Muscle layer of duodenum (tissue), 2 donors: ENCODE measurements at regions not wholly inside any gene's neighbourhood (a gene's known extent, or its start where the extent isn't known, plus 50 kb on each side); places are given as distances from the start of the nearest gene placed in this dataset.

ENCODE experiments used
- H3K27ac ChIP-seq: one replicate; pipeline ENCODE4 v1.7.0; 2013; ENCODE audit warnings: mild to moderate bottlenecking, low read length
- H3K27me3 ChIP-seq: one replicate; pipeline ENCODE4 v1.7.0; 2013; ENCODE audit warnings: low read depth, mild to moderate bottlenecking, control low read depth, low read length
- H3K36me3 ChIP-seq, 2 donors: one replicate each; pipeline ENCODE4 v1.7.0; 2013; ENCODE audit warnings: low read length in 2 of 2, control low read depth in 1 of 2, mild to moderate bottlenecking in 1 of 2; ENCODE audit not compliant: insufficient read depth in 2 of 2, control insufficient read depth in 1 of 2
- H3K4me1 ChIP-seq, 2 donors: one replicate each; pipeline ENCODE4 v1.7.0; 2013; ENCODE audit warnings: low read length in 2 of 2, mild to moderate bottlenecking in 2 of 2, control low read depth in 1 of 2, moderate library complexity in 1 of 2; ENCODE audit not compliant: insufficient read depth in 2 of 2, control insufficient read depth in 1 of 2
- H3K4me3 ChIP-seq, 2 donors: one replicate each; pipeline ENCODE4 v1.7.0; 2013; ENCODE audit warnings: low read length in 2 of 2, low read depth in 1 of 2, mild to moderate bottlenecking in 1 of 2
- H3K9me3 ChIP-seq, 2 donors: one replicate each; pipeline ENCODE4 v1.7.0; 2013; ENCODE audit warnings: low read length in 2 of 2, control low read depth in 1 of 2, mild to moderate bottlenecking in 1 of 2; ENCODE audit not compliant: control insufficient read depth in 1 of 2
- donor health status: healthy.

DNA sequence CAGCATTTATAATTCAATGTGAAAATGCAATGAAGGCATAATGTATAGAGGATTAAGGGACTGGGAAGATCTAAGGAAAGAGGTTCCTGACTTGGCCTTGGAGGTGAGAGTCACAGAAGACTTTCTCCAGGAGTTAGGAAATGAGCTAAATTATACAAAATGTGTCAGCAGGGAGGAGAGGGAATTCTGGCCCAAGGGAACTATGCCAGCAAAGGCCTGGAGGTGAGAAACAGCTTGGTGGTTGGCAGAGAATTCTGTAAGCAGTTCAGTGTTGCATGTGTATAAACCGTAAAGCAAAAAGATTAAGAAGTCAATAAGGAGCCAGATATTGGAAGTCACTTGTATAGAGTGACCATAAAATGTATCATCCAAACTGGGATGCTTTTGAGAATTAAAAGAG lies 142.2 kb upstream of the SESN3 start:
- Histone ChIP-seq H3K27ac (no peak overlapping the region), H3K36me3 (no peaks in the 10 kb centered on the region), H3K4me3 (no peak overlapping the region)

DNA sequence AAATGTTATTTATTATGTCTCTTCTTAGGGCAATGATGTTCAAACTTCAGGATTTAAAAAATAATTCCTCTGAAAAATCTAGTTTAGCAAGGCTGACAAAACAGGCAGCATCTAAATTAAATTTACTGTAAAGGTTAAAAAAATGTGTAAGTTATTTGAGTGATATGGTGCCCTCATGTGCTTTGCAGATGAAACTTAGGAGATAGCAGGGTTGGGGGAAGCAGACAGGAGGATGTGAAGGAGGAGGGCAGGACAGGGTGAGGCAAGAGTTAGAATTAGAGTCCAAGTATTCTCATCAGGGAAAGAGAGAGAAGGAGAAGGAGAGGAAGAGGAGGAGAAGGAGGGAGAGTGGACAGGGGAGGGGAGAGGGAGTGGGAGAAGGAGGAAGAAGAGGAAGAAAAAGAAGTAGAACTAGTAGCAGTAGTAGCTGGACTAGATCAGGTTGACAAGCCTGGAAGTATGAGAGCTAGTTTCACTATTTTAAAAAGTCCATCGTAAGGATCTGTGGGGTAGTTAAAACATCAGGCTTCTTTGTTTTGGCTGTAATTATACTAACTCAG lies 141.2 kb upstream of the SESN3 start:
- no peak overlapping the region for H3K4me3 ChIP-seq
- no peaks in the 10 kb centered on the region for H3K36me3 ChIP-seq
- no peaks in the 10 kb centered on the region for H3K4me1 ChIP-seq
- H3K27me3 ChIP-seq: no peaks in the 10 kb centered on the region
- no peaks in the 10 kb centered on the region for H3K9me3 ChIP-seq
- no peak overlapping the region for H3K27ac ChIP-seq

More for the DNA sequence above, 142.2 kb upstream of the SESN3 start:
- Histone ChIP-seq H3K9me3 (no peaks in the 10 kb centered on the region), H3K27me3 (no peaks in the 10 kb centered on the region), H3K4me1 (no peaks in the 10 kb centered on the region)

DNA sequence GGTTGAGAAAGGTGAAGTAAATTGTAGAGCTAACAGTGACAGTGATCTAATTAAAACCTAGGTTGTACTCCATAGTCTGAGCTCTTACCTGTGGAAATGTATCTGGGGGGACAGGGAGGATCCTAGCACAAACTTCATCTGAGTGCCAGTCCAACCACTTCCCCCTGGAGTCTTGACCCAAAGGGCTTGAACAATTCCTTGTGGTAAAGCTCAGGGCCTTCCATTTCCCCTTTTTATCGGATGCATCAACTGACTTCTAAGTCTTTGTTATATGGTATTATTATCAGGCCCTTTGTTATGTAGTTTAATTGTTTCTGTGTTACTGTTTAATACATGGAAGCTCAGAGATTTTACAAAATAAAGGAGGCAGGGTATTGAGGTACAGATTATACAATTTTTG lies 140.2 kb upstream of the SESN3 start:
- Histone ChIP-seq H3K4me3 (no peak overlapping the region), H3K27me3 (no peaks in the 10 kb centered on the region), H3K36me3 (no peaks in the 10 kb centered on the region), H3K9me3 (no peaks in the 10 kb centered on the region), H3K27ac (no peak overlapping the region), H3K4me1 (no peaks in the 10 kb centered on the region)

DNA sequence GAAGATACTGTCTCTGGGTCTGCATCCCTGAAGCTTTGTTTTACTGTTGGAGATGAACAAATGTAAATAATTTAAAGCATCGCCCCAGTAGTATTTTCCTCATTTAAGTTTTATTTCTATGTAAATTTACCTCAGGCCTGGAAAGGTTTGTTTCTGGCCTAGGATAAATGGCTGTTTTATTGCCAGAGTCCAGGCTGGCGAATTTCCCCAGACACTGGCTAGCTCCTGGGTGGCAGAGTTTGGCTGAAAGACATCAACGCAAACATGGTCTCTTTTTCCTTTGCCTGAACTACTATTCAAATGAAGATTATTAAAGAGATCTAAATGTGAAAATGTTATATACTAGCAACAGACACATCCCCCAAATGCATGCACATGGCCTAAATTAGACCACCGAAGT lies 136.7 kb upstream of the SESN3 start:
- Histone ChIP-seq H3K36me3 (no peaks in the 10 kb centered on the region), H3K4me1 (no peaks in the 10 kb centered on the region), H3K27me3 (no peaks in the 10 kb centered on the region), H3K27ac (no peak overlapping the region), H3K9me3 (no peaks in the 10 kb centered on the region), H3K4me3 (no peak overlapping the region)

DNA sequence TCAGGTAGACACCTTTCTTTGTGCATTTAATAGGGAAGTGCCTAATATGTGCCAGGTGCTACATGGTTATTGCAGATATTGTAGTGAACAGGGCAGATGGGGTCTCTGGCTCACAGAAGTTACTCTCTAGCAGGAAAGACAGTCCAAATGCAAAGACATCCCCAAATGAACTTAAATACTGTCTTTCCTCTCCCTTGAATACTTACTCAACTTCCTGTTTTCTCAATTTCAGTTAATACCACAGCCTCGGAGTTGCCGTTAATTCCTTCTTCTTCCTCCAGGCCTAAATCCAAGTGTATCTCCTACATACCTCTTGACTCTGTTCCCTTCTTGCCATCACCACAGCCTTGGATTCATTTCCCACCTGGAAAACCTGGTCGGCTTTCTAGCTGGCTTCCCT lies 134.3 kb upstream of the SESN3 start:
- H3K27ac ChIP-seq: no peak overlapping the region
- H3K4me3 ChIP-seq: no peak overlapping the region
- H3K9me3 ChIP-seq: no peaks in the 10 kb centered on the region
- no peaks in the 10 kb centered on the region for H3K27me3 ChIP-seq
- H3K4me1 ChIP-seq: no peaks in the 10 kb centered on the region
- H3K36me3 ChIP-seq: no peaks in the 10 kb centered on the region

DNA sequence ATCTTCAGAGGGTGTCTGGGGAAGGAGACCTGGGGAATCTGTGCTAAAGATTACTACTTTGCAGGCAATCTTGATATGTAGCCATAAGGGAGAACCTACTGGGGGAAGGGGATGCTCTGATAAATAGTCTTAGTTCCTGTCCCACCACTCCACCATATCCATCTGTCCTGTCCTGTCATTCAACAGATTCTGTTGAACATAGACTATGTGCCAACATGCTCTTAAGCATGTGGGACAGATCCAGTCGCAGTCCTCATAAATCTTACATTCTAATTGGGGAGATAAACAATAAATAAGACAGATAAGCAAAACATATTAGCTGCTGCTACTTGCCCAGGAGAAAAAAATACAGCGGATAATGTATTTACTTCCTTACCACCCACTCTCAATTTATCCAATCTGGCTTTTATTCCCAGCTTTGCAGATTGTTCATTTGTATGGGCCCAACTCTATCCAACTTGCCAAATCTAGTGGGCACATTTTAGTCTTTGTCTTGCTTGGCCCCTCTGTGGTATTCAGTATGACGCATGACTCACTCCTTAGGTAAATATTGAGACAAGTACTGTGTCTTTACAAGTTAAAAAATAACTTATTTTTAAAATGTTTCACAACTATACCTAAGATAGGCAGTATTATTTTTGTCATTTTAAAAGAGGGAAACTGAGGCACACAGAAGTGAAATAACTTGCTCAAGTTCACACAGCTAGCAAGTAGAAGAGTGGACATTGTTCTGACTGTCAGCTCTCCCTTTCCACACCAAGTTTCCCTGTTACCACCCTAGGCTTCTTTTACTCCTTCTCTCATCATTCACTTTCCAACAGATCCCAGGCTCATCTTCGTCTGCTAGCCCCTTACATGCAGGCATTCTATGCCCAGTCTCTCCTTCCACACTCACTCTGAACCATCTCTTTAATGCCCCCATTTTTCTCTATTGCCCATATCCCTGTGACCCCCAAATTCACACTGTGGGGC lies 133.6 kb upstream of the SESN3 start:
- Histone ChIP-seq H3K36me3 (no peaks in the 10 kb centered on the region), H3K4me3 (no peak overlapping the region), H3K27ac (no peak overlapping the region), H3K27me3 (no peaks in the 10 kb centered on the region), H3K4me1 (no peaks in the 10 kb centered on the region), H3K9me3 (no peaks in the 10 kb centered on the region)

DNA sequence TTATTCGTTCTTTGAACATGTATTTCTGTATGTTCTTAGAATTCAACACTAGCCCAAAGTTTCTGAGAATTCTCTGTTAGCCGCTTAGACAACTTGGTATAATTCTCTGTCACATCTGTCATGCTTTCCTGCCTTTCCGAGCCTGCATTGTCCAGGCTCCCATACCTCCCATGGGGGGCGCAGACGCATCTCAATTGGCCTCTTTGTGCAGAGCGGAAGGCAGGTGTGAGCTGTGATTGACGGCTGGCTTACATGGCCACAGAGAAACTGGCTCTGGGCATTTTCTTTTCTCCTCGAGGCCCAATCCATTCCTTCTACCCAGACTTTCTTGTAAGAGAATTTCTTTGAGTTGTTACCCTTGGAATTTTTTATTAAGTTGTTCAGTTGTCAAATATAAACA lies 132.7 kb upstream of the SESN3 start:
- Histone ChIP-seq H3K27me3 (no peaks in the 10 kb centered on the region), H3K36me3 (no peaks in the 10 kb centered on the region), H3K27ac (no peak overlapping the region), H3K4me1 (no peaks in the 10 kb centered on the region), H3K4me3 (no peak overlapping the region), H3K9me3 (no peaks in the 10 kb centered on the region)

DNA sequence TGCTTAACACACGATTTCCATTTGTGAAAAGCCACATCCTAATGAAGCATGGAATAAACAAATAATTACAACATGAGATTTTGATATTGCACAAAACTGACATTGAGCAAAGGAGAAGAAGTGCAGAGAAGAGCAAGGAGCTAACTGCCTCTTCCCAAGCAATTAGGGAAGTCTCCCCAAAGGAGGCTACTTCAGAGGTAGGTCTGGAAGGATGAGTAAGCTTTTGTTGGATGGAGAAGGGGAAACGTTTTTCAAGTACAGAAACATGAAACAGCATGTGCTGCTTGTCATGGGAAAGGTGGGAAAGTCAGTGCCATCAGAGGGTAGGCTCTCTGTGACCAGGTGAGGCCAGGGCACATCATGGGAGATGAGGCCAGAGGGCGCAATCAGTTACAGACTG lies 132.2 kb upstream of the SESN3 start:
- Histone ChIP-seq H3K4me3 (no peak overlapping the region), H3K4me1 (no peaks in the 10 kb centered on the region), H3K36me3 (no peaks in the 10 kb centered on the region), H3K9me3 (no peaks in the 10 kb centered on the region), H3K27me3 (no peaks in the 10 kb centered on the region), H3K27ac (no peak overlapping the region)

DNA sequence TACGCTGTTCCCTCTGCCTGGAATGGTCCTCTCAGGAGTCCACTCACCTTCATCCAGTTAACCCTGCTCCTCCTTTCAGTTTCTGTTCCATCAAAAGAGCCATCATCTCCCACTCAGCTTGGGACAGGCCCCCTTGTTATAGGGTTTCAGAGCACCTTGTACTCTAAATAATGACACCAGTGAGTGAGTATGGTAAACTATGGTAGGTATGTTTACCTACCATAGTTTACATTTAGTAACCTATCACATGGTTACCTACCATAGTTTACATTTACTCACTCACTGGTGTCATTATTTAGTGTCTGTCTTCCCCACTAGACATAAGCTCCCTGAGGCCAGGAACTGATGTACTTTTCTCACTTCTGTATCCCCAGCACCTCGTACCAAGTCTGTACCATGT lies 130.2 kb upstream of the SESN3 start:
- no peaks in the 10 kb centered on the region for H3K4me1 ChIP-seq
- H3K27me3 ChIP-seq: no peaks in the 10 kb centered on the region
- no peaks in the 10 kb centered on the region for H3K36me3 ChIP-seq
- no peak overlapping the region for H3K27ac ChIP-seq
- no peaks in the 10 kb centered on the region for H3K9me3 ChIP-seq
- no peak overlapping the region for H3K4me3 ChIP-seq

DNA sequence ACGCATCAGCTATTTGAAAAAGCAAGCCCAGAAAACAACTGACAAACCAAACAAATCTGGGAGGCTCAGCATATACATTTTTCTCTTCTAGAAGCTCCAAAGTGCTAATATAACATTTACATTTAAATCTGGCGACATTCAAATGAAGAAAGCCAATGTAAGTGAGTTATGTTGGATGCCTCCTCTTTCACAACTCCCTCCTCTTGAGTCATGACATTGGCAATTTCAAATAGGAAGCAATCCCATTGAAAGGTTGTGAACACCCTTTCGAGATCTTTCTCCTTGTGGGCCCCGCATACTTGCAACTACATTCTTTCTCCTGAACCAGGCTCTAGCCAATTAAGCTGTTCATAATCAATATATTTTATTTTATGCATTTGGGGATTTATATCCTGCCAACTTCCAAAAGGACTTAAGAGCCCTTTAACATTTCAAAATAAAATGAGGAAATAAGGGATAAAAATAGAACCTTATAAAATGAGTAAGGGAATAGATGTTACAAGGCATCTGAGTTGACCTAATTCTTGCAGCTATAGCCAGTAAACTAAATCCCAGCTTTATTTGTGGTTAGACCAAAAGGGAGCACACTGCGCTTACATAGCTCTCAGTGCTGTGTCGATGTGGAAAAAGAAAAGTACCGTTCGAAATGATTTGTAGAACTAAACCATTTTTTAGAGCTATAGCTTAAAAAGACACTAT lies 129.5 kb upstream of the SESN3 start:
- Histone ChIP-seq H3K36me3 (no peaks in the 10 kb centered on the region), H3K27me3 (no peaks in the 10 kb centered on the region), H3K4me3 (no peak overlapping the region), H3K4me1 (no peaks in the 10 kb centered on the region), H3K9me3 (no peaks in the 10 kb centered on the region), H3K27ac (no peak overlapping the region)

DNA sequence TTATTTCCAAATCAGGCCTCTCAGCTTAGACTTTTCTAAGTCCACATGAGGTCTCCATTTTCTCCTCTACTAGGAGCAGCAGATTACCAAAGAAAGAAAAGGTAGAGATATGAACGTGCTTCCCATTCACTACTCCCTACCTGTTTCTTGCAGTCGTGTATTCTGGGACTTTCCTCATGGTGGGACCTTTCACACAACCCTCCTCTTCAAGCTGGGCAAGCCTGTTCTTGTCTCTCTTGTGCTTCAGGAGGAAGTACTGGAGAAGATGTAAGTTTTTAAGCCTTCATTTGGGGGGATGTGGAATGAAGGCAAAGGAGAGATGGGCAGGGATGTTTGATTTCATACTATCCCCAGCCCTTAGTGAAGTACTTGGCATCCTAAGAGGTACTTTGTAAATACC lies 128.8 kb upstream of the SESN3 start:
- Histone ChIP-seq H3K9me3 (no peaks in the 10 kb centered on the region), H3K36me3 (no peaks in the 10 kb centered on the region), H3K4me1 (no peaks in the 10 kb centered on the region), H3K4me3 (no peak overlapping the region), H3K27me3 (no peaks in the 10 kb centered on the region), H3K27ac (no peak overlapping the region)
